ENCODE measurements at regions not wholly inside any gene's neighbourhood (a gene's known extent, or its start where the extent isn't known, plus 50 kb on each side); places are given as distances from the start of the nearest gene placed in this dataset.
"Not testable (repeated sequence)": the region's sequence is repeated elsewhere in the genome, so short reads cannot be mapped to it uniquely, and the experiment has no call there.

DNA sequence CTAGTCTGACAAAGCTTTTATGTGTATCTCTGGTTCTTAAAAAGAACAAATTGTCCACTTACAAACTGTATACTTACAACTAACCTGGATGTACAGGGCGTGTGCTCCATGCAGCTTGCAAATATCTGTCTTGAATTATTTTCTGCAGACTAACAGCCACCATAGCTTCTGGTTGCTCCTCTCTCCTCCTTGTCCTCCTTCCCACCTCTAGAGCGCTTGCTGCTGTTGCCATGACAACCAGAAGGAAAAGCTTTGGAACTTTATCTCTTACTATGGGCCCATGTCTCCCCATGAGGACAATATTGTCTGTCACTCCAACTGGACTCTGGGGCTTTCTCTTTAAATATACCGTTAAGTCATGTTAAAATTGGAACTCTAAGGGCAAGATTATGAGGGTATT is 71.5 kb upstream of the DHX40 start:
- FAIRE-seq (no peak), DNase-seq (ENCODE audit: low spot score) (no peak)

GRCh38 chr17:59494757-59495368 is 70.5 kb upstream of the DHX40 start:
- FAIRE-seq, result no peak

GRCh38 chr17:59496178-59496577 is 69.2 kb upstream of the DHX40 start:
- DNase-seq (ENCODE audit: low spot score) (no peak), FAIRE-seq (no peak)

More at GRCh38 chr17:59494757-59495368, 70.5 kb upstream of the DHX40 start:
- no peak for DNase-seq (ENCODE audit: low spot score)

DNA sequence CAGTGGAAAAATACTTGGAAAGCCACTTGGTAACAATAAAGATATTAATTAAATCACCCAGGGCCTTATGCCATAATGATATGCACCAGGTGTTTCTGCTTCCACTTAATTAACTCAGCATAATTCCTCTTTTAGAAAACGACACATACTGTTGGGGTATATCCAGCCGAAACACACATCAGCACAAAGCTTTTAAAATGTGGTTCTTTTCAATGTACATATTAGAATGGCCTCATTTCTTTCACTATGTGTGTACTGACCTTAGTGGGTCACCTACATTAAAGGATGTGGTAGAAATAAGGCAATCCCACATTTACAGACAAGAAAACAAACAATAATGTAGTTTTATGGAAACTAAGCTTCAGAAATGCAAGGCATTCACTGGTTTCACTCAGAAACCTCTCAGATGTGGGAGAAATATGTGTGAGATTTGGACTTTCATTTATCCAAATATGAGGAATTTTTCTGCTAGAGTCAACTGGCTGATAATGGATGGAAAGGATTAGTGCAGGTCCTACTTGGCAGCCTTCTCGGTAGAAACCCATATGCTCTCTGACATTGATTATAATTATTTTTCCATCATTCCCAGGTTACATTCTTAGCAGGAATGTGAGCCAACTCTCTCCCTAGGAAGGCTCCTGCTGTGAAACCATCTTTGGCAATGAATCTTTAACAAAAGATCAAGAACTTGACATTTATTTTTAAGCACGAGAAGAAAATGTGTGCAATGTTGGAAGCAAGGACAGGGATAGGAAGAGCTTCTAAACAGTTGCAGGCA is 66.7 kb upstream of the DHX40 start:
- DNase-seq (ENCODE audit: low spot score) (no peak), FAIRE-seq (no peak)

GRCh38 chr17:59500086-59500655 is 65.2 kb upstream of the DHX40 start:
- not testable (repeated sequence) for DNase-seq (ENCODE audit: low spot score); FAIRE-seq

- no peak for DNase-seq (ENCODE audit: low spot score)
- FAIRE-seq, result no peak
Observed at GRCh38 chr17:59501690-59502089, 63.7 kb upstream of the DHX40 start.

- DNase-seq (ENCODE audit: low spot score) (no peak), FAIRE-seq (no peak)
Observed at GRCh38 chr17:59502800-59503199, 62.6 kb upstream of the DHX40 start.

GRCh38 chr17:59503500-59503899 is 61.9 kb upstream of the DHX40 start:
- no peak for DNase-seq (ENCODE audit: low spot score)
- FAIRE-seq, result no peak

DNA sequence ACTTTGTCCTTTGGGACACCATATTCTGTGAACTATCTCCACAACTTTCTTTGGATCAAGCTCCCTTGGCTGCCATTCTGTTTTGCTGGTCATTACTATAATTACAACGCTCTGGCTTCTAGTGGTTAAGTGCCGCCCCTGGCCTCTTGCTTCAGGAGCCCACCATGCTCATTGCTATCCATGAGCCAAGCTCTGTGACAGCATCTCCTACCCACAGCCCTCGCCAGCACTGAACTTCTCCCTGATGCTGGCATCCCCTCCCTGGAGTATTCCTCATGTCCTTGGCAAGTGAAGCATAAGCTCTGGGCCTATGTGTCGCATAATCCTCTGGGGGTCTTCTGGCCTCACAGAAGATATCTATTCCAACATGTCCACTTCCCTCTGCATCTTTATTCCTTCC is 60.6 kb upstream of the DHX40 start:
- FAIRE-seq (no peak), DNase-seq (ENCODE audit: low spot score) (no peak)

GRCh38 chr17:59505610-59506276 is 59.7 kb upstream of the DHX40 start:
- no peak for FAIRE-seq
- DNase-seq (ENCODE audit: low spot score), result no peak

- peak; percentile 75 for FAIRE-seq
- peak; percentile 49 for DNase-seq (ENCODE audit: low spot score)
Observed at GRCh38 chr17:59506894-59507726, 58.3 kb upstream of the DHX40 start.

GRCh38 chr17:59508999-59509625 is 56.3 kb upstream of the DHX40 start:
- FAIRE-seq, result no peak
- no peak for DNase-seq (ENCODE audit: low spot score)

- DNase-seq (ENCODE audit: low spot score) (no peak), FAIRE-seq (no peak)
Observed at GRCh38 chr17:59510611-59511010, 54.8 kb upstream of the DHX40 start.

DNA sequence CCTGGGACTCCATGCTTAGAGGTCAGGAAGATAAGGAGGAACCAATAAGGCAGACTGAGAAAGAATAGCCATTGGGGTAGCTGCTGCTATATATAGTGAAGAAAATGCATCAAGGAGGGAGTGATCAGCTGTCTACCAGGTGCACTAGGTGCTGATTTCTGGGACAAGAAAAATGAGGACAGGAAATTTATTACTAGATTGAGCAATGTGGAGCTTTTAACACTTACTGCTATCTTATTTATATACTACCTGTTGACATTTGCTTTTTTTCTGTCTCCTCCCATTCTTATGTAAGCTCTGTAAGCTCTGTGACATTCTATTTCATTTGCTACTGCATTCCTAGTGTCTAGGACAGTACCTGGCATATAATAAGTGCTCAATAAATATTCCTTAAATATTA is 53.7 kb upstream of the DHX40 start:
- DNase-seq (ENCODE audit: low spot score), result no peak
- FAIRE-seq, result no peak

DNA sequence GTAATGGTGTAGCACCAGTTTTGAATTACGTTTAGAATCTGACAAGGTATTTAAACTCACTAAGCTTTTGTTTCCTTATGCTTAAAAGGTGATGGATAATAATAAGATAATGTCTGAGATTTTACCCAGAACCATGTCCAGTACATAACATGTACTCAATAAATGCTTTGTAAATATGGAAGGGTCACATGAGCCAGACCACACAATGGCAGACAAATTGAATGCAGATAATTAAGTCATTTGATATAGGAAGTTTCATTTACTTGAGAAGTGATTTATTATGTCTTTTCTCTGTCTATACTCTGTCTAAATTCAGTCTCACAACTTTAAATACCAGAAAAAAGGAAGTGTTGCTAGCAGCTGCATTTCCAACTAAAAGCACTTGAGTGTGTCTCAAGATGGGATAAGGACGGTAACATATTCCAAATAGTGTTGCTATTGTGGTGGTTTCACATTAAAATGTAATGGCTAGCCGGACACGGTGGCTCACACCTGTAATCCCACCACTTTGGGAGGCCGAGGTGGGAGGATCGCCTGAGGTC is 52.5 kb upstream of the DHX40 start:
- FAIRE-seq (no peak), DNase-seq (ENCODE audit: low spot score) (no peak)

- DNase-seq (ENCODE audit: low spot score), result peak; percentile 48
- FAIRE-seq, result peak; percentile 87
Observed at GRCh38 chr17:59513934-59514841, 51.2 kb upstream of the DHX40 start.

Data from RCC 7860 (cell line).